HCT116 (cell line): ENCODE measurements at regions not wholly inside any gene's neighbourhood (a gene's known extent, or its start where the extent isn't known, plus 50 kb on each side); places are given as distances from the start of the nearest gene placed in this dataset.

ENCODE experiments used
- ATAC-seq: fragments of 200-7000 bp; cut with Tn5 transposase; 2 replicates; pipeline ENCODE4 v1.9.1; 2020; ENCODE audit warnings: mild to moderate bottlenecking, moderate library complexity
- BruUV-seq: library from RNA; stranded (reverse); fragments of 400-500 nt; replicated peaks from 2 replicates; lab custom pipeline; 2021; lab: Mats Ljungman, UMichigan
- CTCF ChIA-PET: fragments of 300-600 bp; sonication (Branson Sonifier 250); formaldehyde crosslinking; loops from one replicate; lab custom pipeline; 2021; ENCODE audit warnings: antibody characterized with exemption; lab: Charles Lee
- POLR2A ChIA-PET: fragments of 300-600, 350-600 bp; sonication (Branson Sonifier 250); formaldehyde crosslinking; loops from one replicate; lab custom pipeline; 2021; ENCODE audit warnings: antibody characterized with exemption; lab: Charles Lee
- RAD21 ChIA-PET, 2 experiments: fragments of 300-600 bp; sonication (Branson Sonifier 250); formaldehyde crosslinking; loops; one replicate each; lab custom pipeline; 2023; ENCODE audit warnings: low total read pairs in 2 of 2; ENCODE audit not compliant: uncharacterized antibody in 2 of 2, unreplicated experiment in 2 of 2, low non-redundant PET in 1 of 2; lab: Charles Lee
- DNase-seq: peaks from one replicate; pipeline ENCODE4 v3.0.0-alpha.2; 2010; ENCODE audit warnings: low read depth, low spot score
- H2AFZ ChIP-seq: fragments of 200-600 bp; shearing (Covaris generic), sonication (generic); 2 replicates; pipeline ENCODE4 v1.6.1; 2017; ENCODE audit warnings: low read depth, mixed run types, mixed read lengths, antibody characterized with exemption, low read length; ENCODE audit not compliant: poor library complexity, severe bottlenecking
- H3K27ac ChIP-seq: 2 replicates; pipeline ENCODE4 v1.5.1; 2012; ENCODE audit warnings: low read depth, low read length
- H3K27me3 ChIP-seq: fragments of 200-600 bp; sonication (generic); 2 replicates; pipeline ENCODE4 v1.6.1; 2016; ENCODE audit warnings: mixed run types, low read length, mixed read lengths; ENCODE audit not compliant: insufficient read depth
- H3K36me3 ChIP-seq, 2 experiments: fragments of 200-500 bp in 1 of 2; fragments of 200-600 bp in 1 of 2; sonication (Bioruptor generic) in 1 of 2; sonication (generic) in 1 of 2; 2 replicates each; pipeline versions ENCODE4 v1.5.1 to v1.6.1; 2014 to 2016; ENCODE audit warnings: low read length in 2 of 2, inconsistent platforms in 1 of 2, mixed read lengths in 1 of 2, mixed run types in 1 of 2; ENCODE audit not compliant: insufficient read depth in 2 of 2, control insufficient read depth in 1 of 2
- H3K4me1 ChIP-seq, 2 experiments: fragments of 200-600 bp in 1 of 2; sonication (generic) in 1 of 2; 2 replicates each; pipeline versions ENCODE4 v1.5.1 to v1.6.1; 2012 to 2017; ENCODE audit warnings: low read length in 2 of 2, inconsistent platforms in 1 of 2, mild to moderate bottlenecking in 1 of 2, mixed read lengths in 1 of 2, mixed run types in 1 of 2, moderate library complexity in 1 of 2; ENCODE audit not compliant: insufficient read depth in 2 of 2, control insufficient read depth in 1 of 2
- H3K4me2 ChIP-seq: fragments of 200-600 bp; sonication (generic); 2 replicates; pipeline ENCODE4 v1.6.1; 2017; ENCODE audit warnings: mixed run types, low read length, mixed read lengths
- H3K4me3 ChIP-seq, 2 experiments: fragments of 200-600 bp in 1 of 2; sonication (generic) in 1 of 2; replicated peaks in 1 of 2; 2 replicates each; pipeline ENCODE4 v1.5.1; 2011 to 2016; ENCODE audit warnings: low read length in 2 of 2, control low read depth in 1 of 2, low read depth in 1 of 2, mild to moderate bottlenecking in 1 of 2, mixed read lengths in 1 of 2, mixed run types in 1 of 2
- H3K79me2 ChIP-seq: fragments of 200-600 bp; sonication (generic); 2 replicates; pipeline ENCODE4 v1.6.1; 2017; ENCODE audit warnings: mild to moderate bottlenecking, mixed run types, low read length, moderate library complexity, mixed read lengths; ENCODE audit not compliant: insufficient read depth
- H3K9ac ChIP-seq: fragments of 200-600 bp; sonication (generic); 2 replicates; pipeline ENCODE4 v1.6.1; 2016; ENCODE audit warnings: low read length, mixed read lengths
- H3K9me2 ChIP-seq: fragments of 200-600 bp; sonication (generic), shearing (Covaris generic); 2 replicates; pipeline ENCODE4 v1.6.1; 2017; ENCODE audit warnings: mixed run types, mild to moderate bottlenecking, moderate library complexity; ENCODE audit not compliant: insufficient read depth
- H3K9me3 ChIP-seq, 2 experiments: fragments of 200-500 bp in 1 of 2; fragments of 200-600 bp in 1 of 2; sonication (Bioruptor generic) in 1 of 2; sonication (generic) in 1 of 2; 2 replicates each; pipeline ENCODE4 v1.6.1; 2014 to 2017; ENCODE audit warnings: low read length in 2 of 2, mixed read lengths in 2 of 2, inconsistent platforms in 1 of 2, low read depth in 1 of 2, mild to moderate bottlenecking in 1 of 2, mixed run types in 1 of 2, moderate library complexity in 1 of 2; ENCODE audit not compliant: control insufficient read depth in 1 of 2, insufficient read depth in 1 of 2
- H4K20me1 ChIP-seq: fragments of 200-600 bp; sonication (generic), shearing (Covaris generic); 2 replicates; pipeline ENCODE4 v1.6.1; 2017; ENCODE audit warnings: mixed run types, mild to moderate bottlenecking, moderate library complexity; ENCODE audit not compliant: insufficient read depth
- CBX3 ChIP-seq: IDR thresholded peaks from 2 replicates; pipeline ENCODE4 v1.6.1; 2012; ENCODE audit warnings: low read depth
- ELF1 ChIP-seq: IDR thresholded peaks from 2 replicates; pipeline ENCODE4 v1.6.1; 2012; ENCODE audit warnings: low read depth, borderline replicate concordance
- EZH2 ChIP-seq: fragments of 200-600 bp; sonication (generic); IDR thresholded peaks from 2 replicates; pipeline ENCODE4 v1.6.1; 2017; ENCODE audit warnings: antibody characterized with exemption, mixed run types
- EZH2phosphoT487 ChIP-seq: fragments of 200-600 bp; IDR thresholded peaks from 2 replicates; pipeline ENCODE4 v1.6.1; 2018; ENCODE audit warnings: antibody characterized with exemption, borderline replicate concordance
- FOSL1 ChIP-seq: IDR thresholded peaks from 2 replicates; pipeline ENCODE4 v1.6.1; 2012; ENCODE audit warnings: low read depth
- JUND ChIP-seq: IDR thresholded peaks from 2 replicates; pipeline ENCODE4 v1.6.1; 2012
- POLR2A ChIP-seq: IDR thresholded peaks from 2 replicates; pipeline ENCODE4 v1.7.0; 2011; ENCODE audit warnings: borderline replicate concordance; ENCODE audit not compliant: insufficient read depth, insufficient read length; ENCODE audit errors: extremely low read depth
- POLR2AphosphoS5 ChIP-seq: IDR thresholded peaks from 2 replicates; pipeline ENCODE4 v1.6.1; 2011; ENCODE audit warnings: mild to moderate bottlenecking, low read depth, low read length, moderate library complexity
- RAD21 ChIP-seq: IDR thresholded peaks from 2 replicates; pipeline ENCODE4 v1.6.1; 2012; ENCODE audit warnings: low read depth, mild to moderate bottlenecking
- SRF ChIP-seq: IDR thresholded peaks from 2 replicates; pipeline ENCODE4 v1.6.1; 2012; ENCODE audit warnings: low read depth
- TCF7L2 ChIP-seq: IDR thresholded peaks from 2 replicates; pipeline ENCODE4 v1.7.0; 2011; ENCODE audit warnings: borderline replicate concordance, inconsistent platforms; ENCODE audit not compliant: insufficient read depth, insufficient read length; ENCODE audit errors: extremely low read depth
- YY1 ChIP-seq: IDR thresholded peaks from 2 replicates; pipeline ENCODE4 v1.6.1; 2011; ENCODE audit warnings: low read length, low read depth, moderate library complexity, mild to moderate bottlenecking; ENCODE audit not compliant: insufficient replicate concordance; ENCODE audit errors: extremely low read depth
- ZFX ChIP-seq: fragments of 450-650 bp; IDR thresholded peaks from 2 replicates; pipeline ENCODE4 v1.6.1; 2017
- ZNF274 ChIP-seq: fragments of 200-500 bp; sonication (Bioruptor generic); IDR thresholded peaks from 2 replicates; pipeline ENCODE4 v1.6.1; 2014; ENCODE audit warnings: mild to moderate bottlenecking, low read depth, low read length, inconsistent platforms
- intact Hi-C: fragments of 100-400 bp; cut with micrococcal nuclease; formaldehyde crosslinking; loops from 2 replicates; pipeline ENCODE4 v1.10.0; 2022
- TF ChIP-seq, protein P1 (sequence below): IDR thresholded peaks from 2 replicates; pipeline ENCODE4 v1.6.1; 2012
- TF ChIP-seq, protein P2 (sequence below): IDR thresholded peaks from 2 replicates; pipeline ENCODE4 v1.6.1; 2012
- TF ChIP-seq, protein P3 (sequence below): IDR thresholded peaks from 2 replicates; pipeline ENCODE4 v1.6.1; 2011; ENCODE audit warnings: mild to moderate bottlenecking, low read length, moderate library complexity; ENCODE audit not compliant: insufficient replicate concordance; ENCODE audit errors: extremely low read depth

DNA sequence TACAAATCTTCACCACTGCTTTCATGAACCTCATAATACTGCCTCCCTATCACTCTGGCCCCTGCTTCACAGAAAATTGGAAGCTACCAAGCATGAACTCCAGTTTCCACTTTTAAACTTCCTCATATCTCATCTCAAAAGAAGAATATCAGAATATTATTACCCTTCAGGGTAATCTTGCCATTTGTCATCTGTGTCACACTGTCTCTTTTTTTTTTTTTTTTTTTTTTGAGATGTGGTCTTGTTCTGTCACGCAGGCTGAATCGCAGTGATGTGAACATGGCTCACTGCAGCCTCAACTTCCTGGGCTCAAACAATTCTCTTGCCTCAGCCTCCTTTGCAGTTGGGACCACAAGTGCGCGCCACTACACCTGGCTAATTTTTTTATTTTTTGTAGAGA, 80.4 kb upstream of the TCF12 start:
- Histone ChIP-seq H3K27ac (no peak overlapping the region), H3K36me3 (no peaks in the 10 kb centered on the region), H2AFZ (no peak overlapping the region), H3K9ac (no peak overlapping the region), H3K4me3 (no peak overlapping the region), H4K20me1 (no peaks in the 10 kb centered on the region), H3K79me2 (no peaks in the 10 kb centered on the region), H3K9me2 (no peaks in the 10 kb centered on the region), H3K4me1 (no peaks in the 10 kb centered on the region), H3K9me3 (no peaks in the 10 kb centered on the region)
- POLR2A ChIA-PET = no interaction called here
- no peak for ATAC-seq
- RAD21 ChIA-PET = no interaction called here
- no peak for DNase-seq
- CTCF ChIA-PET = interaction anchor here (1.3 kb wide), 1 partner anchor 31 kb away, joined by 4 read pairs; no protein-coding TSS in a partner anchor
- no TSS peak for BruUV-seq
- intact Hi-C loops = no loop called here
- TF ChIP-seq, protein P1, sequence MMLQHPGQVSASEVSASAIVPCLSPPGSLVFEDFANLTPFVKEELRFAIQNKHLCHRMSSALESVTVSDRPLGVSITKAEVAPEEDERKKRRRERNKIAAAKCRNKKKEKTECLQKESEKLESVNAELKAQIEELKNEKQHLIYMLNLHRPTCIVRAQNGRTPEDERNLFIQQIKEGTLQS = no peak
- TF ChIP-seq, all 23 proteins: peak for 0
- Histone ChIP-seq H3K4me2 (no peak overlapping the region), H3K27me3 (no peaks in the 10 kb centered on the region)

DNA sequence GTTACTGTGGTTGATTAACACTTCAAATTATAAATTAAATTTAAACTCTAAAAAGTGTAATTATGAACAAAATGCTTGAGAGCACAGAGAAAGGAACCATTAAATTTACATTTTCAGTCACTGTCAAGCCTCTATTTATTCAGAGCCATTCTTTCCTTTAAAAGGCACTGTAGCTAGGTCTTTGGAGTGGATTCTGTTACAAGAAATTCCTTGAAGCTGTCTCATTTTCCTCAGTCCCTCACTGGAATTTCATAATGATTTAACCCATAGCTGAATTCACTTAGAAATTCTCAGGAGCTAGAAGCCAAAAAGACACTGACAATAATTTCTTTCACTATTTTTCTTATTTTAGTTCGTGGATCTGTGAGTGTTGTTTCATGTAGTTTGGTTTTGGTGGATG, 81.2 kb upstream of the TCF12 start:
- Histone ChIP-seq H3K4me2 (no peak overlapping the region), H2AFZ (peak overlapping the region; percentile 17), H3K9me3 (no peaks in the 10 kb centered on the region), H3K79me2 (no peaks in the 10 kb centered on the region), H3K9ac (no peak overlapping the region), H3K4me3 (no peak overlapping the region), H3K27me3 (no peaks in the 10 kb centered on the region), H3K9me2 (no peaks in the 10 kb centered on the region), H3K36me3 (no peaks in the 10 kb centered on the region), H4K20me1 (no peaks in the 10 kb centered on the region), H3K4me1 (no peaks in the 10 kb centered on the region), H3K27ac (no peak overlapping the region)
- no peak for ATAC-seq
- CTCF ChIA-PET = interaction anchor here (1.3 kb wide), 1 partner anchor 32 kb away, joined by 4 read pairs; no protein-coding TSS in a partner anchor
- intact Hi-C loops = no loop called here
- POLR2A ChIA-PET = no interaction called here
- no TSS peak for BruUV-seq
- no peak for TF ChIP-seq SRF
- TF ChIP-seq, protein P2, sequence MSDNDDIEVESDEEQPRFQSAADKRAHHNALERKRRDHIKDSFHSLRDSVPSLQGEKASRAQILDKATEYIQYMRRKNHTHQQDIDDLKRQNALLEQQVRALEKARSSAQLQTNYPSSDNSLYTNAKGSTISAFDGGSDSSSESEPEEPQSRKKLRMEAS = no peak
- TF ChIP-seq, protein P3, sequence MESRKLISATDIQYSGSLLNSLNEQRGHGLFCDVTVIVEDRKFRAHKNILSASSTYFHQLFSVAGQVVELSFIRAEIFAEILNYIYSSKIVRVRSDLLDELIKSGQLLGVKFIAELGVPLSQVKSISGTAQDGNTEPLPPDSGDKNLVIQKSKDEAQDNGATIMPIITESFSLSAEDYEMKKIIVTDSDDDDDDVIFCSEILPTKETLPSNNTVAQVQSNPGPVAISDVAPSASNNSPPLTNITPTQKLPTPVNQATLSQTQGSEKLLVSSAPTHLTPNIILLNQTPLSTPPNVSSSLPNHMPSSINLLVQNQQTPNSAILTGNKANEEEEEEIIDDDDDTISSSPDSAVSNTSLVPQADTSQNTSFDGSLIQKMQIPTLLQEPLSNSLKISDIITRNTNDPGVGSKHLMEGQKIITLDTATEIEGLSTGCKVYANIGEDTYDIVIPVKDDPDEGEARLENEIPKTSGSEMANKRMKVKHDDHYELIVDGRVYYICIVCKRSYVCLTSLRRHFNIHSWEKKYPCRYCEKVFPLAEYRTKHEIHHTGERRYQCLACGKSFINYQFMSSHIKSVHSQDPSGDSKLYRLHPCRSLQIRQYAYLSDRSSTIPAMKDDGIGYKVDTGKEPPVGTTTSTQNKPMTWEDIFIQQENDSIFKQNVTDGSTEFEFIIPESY = no peak
- TF ChIP-seq FOSL1 = no peak
- TF ChIP-seq EZH2 = no peak
- TF ChIP-seq RAD21 = no peak
- no peak for TF ChIP-seq ELF1
- TF ChIP-seq POLR2A = no peak
- TF ChIP-seq ZNF274 = no peak
- TF ChIP-seq, protein P1 = no peak
- no peak for TF ChIP-seq CBX3
- TF ChIP-seq YY1 = no peak
- no peak for TF ChIP-seq JUND
- no peak for TF ChIP-seq ZFX
- no peak for TF ChIP-seq TCF7L2
- no peak for TF ChIP-seq EZH2phosphoT487
- TF ChIP-seq POLR2AphosphoS5 = no peak
- DNase-seq = no peak
- RAD21 ChIA-PET = no interaction called here
